ENCODE measurements at regions not wholly inside any gene's neighbourhood (a gene's known extent, or its start where the extent isn't known, plus 50 kb on each side); places are given as distances from the start of the nearest gene placed in this dataset.

- DNase-seq: no peak
- intact Hi-C loops (cut with DNase I): no loop called here
Measured at GRCh38 chr17:63267846-63268245, 178.3 kb downstream of the CYB561 start.

GRCh38 chr17:63268827-63269226, 177.3 kb downstream of the CYB561 start:
- Histone ChIP-seq H3K9me3 (ENCODE audit: control insufficient read depth in 2 of 3, insufficient read depth in 1 of 3, low read length in 3 of 3) (no peaks in the 10 kb centered on the region), H3K4me3 (ENCODE audit: low read length in 3 of 3) (no peak overlapping the region), H3K9ac (ENCODE audit: low read length in 3 of 3) (no peak overlapping the region), H3K36me3 (ENCODE audit: control insufficient read depth in 2 of 3, insufficient read depth in 3 of 3, low read length in 3 of 3) (peaks cover 0 to 4% (median 4%) of the 10 kb centered on the region in 3 donors), H3K4me1 (ENCODE audit: control insufficient read depth in 2 of 3, insufficient read depth in 2 of 3, low read depth in 1 of 3, low read length in 3 of 3) (no peaks in the 10 kb centered on the region), H3K27me3 (ENCODE audit: control insufficient read depth, insufficient read depth, low read length) (no peaks in the 10 kb centered on the region), H3K27ac (ENCODE audit: low read depth in 2 of 2, low read length in 2 of 2) (no peak overlapping the region)
- TF ChIP-seq CTCF (IDR thresholded peaks at IDR 0.05; ENCODE audit: borderline replicate concordance, extremely low read depth, insufficient read depth): no peak
- DNase-seq (no peak), FAIRE-seq (no peak)
- intact Hi-C loops (cut with DNase I): no loop called here

More at GRCh38 chr17:63267846-63268245, 178.3 kb downstream of the CYB561 start:
- H3K4me3 ChIP-seq (ENCODE audit: low read length in 3 of 3): no peak overlapping the region
- FAIRE-seq: no peak
- peaks cover 0 to 4% (median 4%) of the 10 kb centered on the region in 3 donors for H3K36me3 ChIP-seq (ENCODE audit: control insufficient read depth in 2 of 3, insufficient read depth in 3 of 3, low read length in 3 of 3)
- no peaks in the 10 kb centered on the region for H3K27me3 ChIP-seq (ENCODE audit: control insufficient read depth, insufficient read depth, low read length)
- H3K4me1 ChIP-seq (ENCODE audit: control insufficient read depth in 2 of 3, insufficient read depth in 2 of 3, low read depth in 1 of 3, low read length in 3 of 3): no peaks in the 10 kb centered on the region
- no peak overlapping the region for H3K27ac ChIP-seq (ENCODE audit: low read depth in 2 of 2, low read length in 2 of 2)
- H3K9ac ChIP-seq (ENCODE audit: low read length in 3 of 3): no peak overlapping the region
- TF ChIP-seq CTCF (IDR thresholded peaks at IDR 0.05; ENCODE audit: borderline replicate concordance, extremely low read depth, insufficient read depth): no peak
- no peaks in the 10 kb centered on the region for H3K9me3 ChIP-seq (ENCODE audit: control insufficient read depth in 2 of 3, insufficient read depth in 1 of 3, low read length in 3 of 3)

GRCh38 chr17:63270610-63271009, 175.5 kb downstream of the CYB561 start:
- no peak for DNase-seq
- H3K4me1 ChIP-seq (ENCODE audit: control insufficient read depth in 2 of 3, insufficient read depth in 2 of 3, low read depth in 1 of 3, low read length in 3 of 3): no peaks in the 10 kb centered on the region
- TF ChIP-seq CTCF (IDR thresholded peaks at IDR 0.05; ENCODE audit: borderline replicate concordance, extremely low read depth, insufficient read depth): no peak
- H3K36me3 ChIP-seq (ENCODE audit: control insufficient read depth in 2 of 3, insufficient read depth in 3 of 3, low read length in 3 of 3): peaks cover 0 to 4% (median 4%) of the 10 kb centered on the region in 3 donors
- no peak for FAIRE-seq
- H3K4me3 ChIP-seq (ENCODE audit: low read length in 3 of 3): no peak overlapping the region
- H3K9me3 ChIP-seq (ENCODE audit: control insufficient read depth in 2 of 3, insufficient read depth in 1 of 3, low read length in 3 of 3): no peaks in the 10 kb centered on the region
- intact Hi-C loops (cut with DNase I): no loop called here
- H3K9ac ChIP-seq (ENCODE audit: low read length in 3 of 3): no peak overlapping the region
- H3K27me3 ChIP-seq (ENCODE audit: control insufficient read depth, insufficient read depth, low read length): no peaks in the 10 kb centered on the region
- H3K27ac ChIP-seq (ENCODE audit: low read depth in 2 of 2, low read length in 2 of 2): no peak overlapping the region

GRCh38 chr17:63274146-63274545, 172.0 kb downstream of the CYB561 start:
- no peak for DNase-seq
- H3K27ac ChIP-seq (ENCODE audit: low read depth in 2 of 2, low read length in 2 of 2): no peak overlapping the region
- no peak for FAIRE-seq
- H3K9me3 ChIP-seq (ENCODE audit: control insufficient read depth in 2 of 3, insufficient read depth in 1 of 3, low read length in 3 of 3): no peaks in the 10 kb centered on the region
- H3K4me3 ChIP-seq (ENCODE audit: low read length in 3 of 3): no peak overlapping the region
- no peaks in the 10 kb centered on the region for H3K36me3 ChIP-seq (ENCODE audit: control insufficient read depth in 2 of 3, insufficient read depth in 3 of 3, low read length in 3 of 3)
- H3K27me3 ChIP-seq (ENCODE audit: control insufficient read depth, insufficient read depth, low read length): no peaks in the 10 kb centered on the region
- no peak for TF ChIP-seq CTCF (IDR thresholded peaks at IDR 0.05; ENCODE audit: borderline replicate concordance, extremely low read depth, insufficient read depth)
- intact Hi-C loops (cut with DNase I): no loop called here
- H3K4me1 ChIP-seq (ENCODE audit: control insufficient read depth in 2 of 3, insufficient read depth in 2 of 3, low read depth in 1 of 3, low read length in 3 of 3): no peaks in the 10 kb centered on the region
- H3K9ac ChIP-seq (ENCODE audit: low read length in 3 of 3): no peak overlapping the region

Data from kidney (tissue), 13 donors.